ENCODE measurements at regions not wholly inside any gene's neighbourhood (a gene's known extent, or its start where the extent isn't known, plus 50 kb on each side); places are given as distances from the start of the nearest gene placed in this dataset.

- ATAC-seq (ENCODE audit: low read depth) (no peak), DNase-seq (ENCODE audit: low spot score) (no peak)
- no peaks in the 10 kb centered on the region for H3K36me3 ChIP-seq (ENCODE audit: low read depth)
- H3K9me3 ChIP-seq (ENCODE audit: severe bottlenecking) = no peaks in the 10 kb centered on the region
- H3K27me3 ChIP-seq (ENCODE audit: insufficient read depth, poor library complexity, severe bottlenecking) = no peaks in the 10 kb centered on the region
- no peak overlapping the region for H3K4me3 ChIP-seq (ENCODE audit: severe bottlenecking)
- no peaks in the 10 kb centered on the region for H3K4me1 ChIP-seq (ENCODE audit: insufficient read depth, poor library complexity, severe bottlenecking)
- no peak overlapping the region for H3K27ac ChIP-seq (ENCODE audit: poor library complexity, severe bottlenecking)
- TF ChIP-seq CTCF (IDR thresholded peaks at IDR 0.05; ENCODE audit: poor library complexity, severe bottlenecking) = no peak
Measured at GRCh38 chr9:106277966-106278365, 583.6 kb downstream of the TMEM38B start.

GRCh38 chr9:106283769-106284168 is 579.2 kb upstream of the ZNF462 start:
- H3K9me3 ChIP-seq (ENCODE audit: severe bottlenecking) = no peaks in the 10 kb centered on the region
- no peak for DNase-seq (ENCODE audit: low spot score)
- no peak overlapping the region for H3K4me3 ChIP-seq (ENCODE audit: severe bottlenecking)
- H3K27ac ChIP-seq (ENCODE audit: poor library complexity, severe bottlenecking) = no peak overlapping the region
- no peak for ATAC-seq (ENCODE audit: low read depth)
- no peaks in the 10 kb centered on the region for H3K36me3 ChIP-seq (ENCODE audit: low read depth)
- no peak for TF ChIP-seq CTCF (IDR thresholded peaks at IDR 0.05; ENCODE audit: poor library complexity, severe bottlenecking)
- no peaks in the 10 kb centered on the region for H3K27me3 ChIP-seq (ENCODE audit: insufficient read depth, poor library complexity, severe bottlenecking)
- H3K4me1 ChIP-seq (ENCODE audit: insufficient read depth, poor library complexity, severe bottlenecking) = peaks cover 2% of the 10 kb centered on the region

- H3K4me1 ChIP-seq (ENCODE audit: insufficient read depth, poor library complexity, severe bottlenecking) = peaks cover 2% of the 10 kb centered on the region
- DNase-seq (ENCODE audit: low spot score) (no peak), ATAC-seq (ENCODE audit: low read depth) (no peak)
- TF ChIP-seq CTCF (IDR thresholded peaks at IDR 0.05; ENCODE audit: poor library complexity, severe bottlenecking) = no peak
- no peaks in the 10 kb centered on the region for H3K27me3 ChIP-seq (ENCODE audit: insufficient read depth, poor library complexity, severe bottlenecking)
- H3K4me3 ChIP-seq (ENCODE audit: severe bottlenecking) = no peak overlapping the region
- no peaks in the 10 kb centered on the region for H3K9me3 ChIP-seq (ENCODE audit: severe bottlenecking)
- no peak overlapping the region for H3K27ac ChIP-seq (ENCODE audit: poor library complexity, severe bottlenecking)
- no peaks in the 10 kb centered on the region for H3K36me3 ChIP-seq (ENCODE audit: low read depth)
Measured at GRCh38 chr9:106284296-106284695, 578.7 kb upstream of the ZNF462 start.

GRCh38 chr9:106286249-106286648 is 576.7 kb upstream of the ZNF462 start:
- no peaks in the 10 kb centered on the region for H3K36me3 ChIP-seq (ENCODE audit: low read depth)
- H3K27me3 ChIP-seq (ENCODE audit: insufficient read depth, poor library complexity, severe bottlenecking) = no peaks in the 10 kb centered on the region
- ATAC-seq (ENCODE audit: low read depth) = no peak
- peaks cover 2% of the 10 kb centered on the region for H3K4me1 ChIP-seq (ENCODE audit: insufficient read depth, poor library complexity, severe bottlenecking)
- no peak overlapping the region for H3K4me3 ChIP-seq (ENCODE audit: severe bottlenecking)
- DNase-seq (ENCODE audit: low spot score) = no peak
- TF ChIP-seq CTCF (IDR thresholded peaks at IDR 0.05; ENCODE audit: poor library complexity, severe bottlenecking) = peak; percentile 38
- H3K27ac ChIP-seq (ENCODE audit: poor library complexity, severe bottlenecking) = no peak overlapping the region
- H3K9me3 ChIP-seq (ENCODE audit: severe bottlenecking) = no peaks in the 10 kb centered on the region

- DNase-seq (ENCODE audit: low spot score) = no peak
- no peak for TF ChIP-seq CTCF (IDR thresholded peaks at IDR 0.05; ENCODE audit: poor library complexity, severe bottlenecking)
Measured at GRCh38 chr9:106287091-106287631, 575.8 kb upstream of the ZNF462 start.

More at GRCh38 chr9:106287091-106287631, 575.8 kb upstream of the ZNF462 start:
- Histone ChIP-seq H3K4me3 (ENCODE audit: severe bottlenecking) (no peak overlapping the region), H3K4me1 (ENCODE audit: insufficient read depth, poor library complexity, severe bottlenecking) (peaks cover 2% of the 10 kb centered on the region), H3K36me3 (ENCODE audit: low read depth) (no peaks in the 10 kb centered on the region), H3K9me3 (ENCODE audit: severe bottlenecking) (no peaks in the 10 kb centered on the region), H3K27ac (ENCODE audit: poor library complexity, severe bottlenecking) (no peak overlapping the region), H3K27me3 (ENCODE audit: insufficient read depth, poor library complexity, severe bottlenecking) (no peaks in the 10 kb centered on the region)
- ATAC-seq (ENCODE audit: low read depth) = no peak; the same call in 2 of the 3 replicates

Data from RWPE2 (cell line).